HepG2 (cell line): ENCODE measurements at regions not wholly inside any gene's neighbourhood (a gene's known extent, or its start where the extent isn't known, plus 50 kb on each side); places are given as distances from the start of the nearest gene placed in this dataset.
A peak's percentile ranks its signal among the peaks of the same experiment; 100 is the strongest.

Experiments
- GTF3A ChIP-seq: sonication (generic); formaldehyde crosslinking; conservative IDR thresholded peaks from 2 replicates; pipeline ENCODE4 v1.4.0; 2020; ENCODE audit warnings: mild to moderate bottlenecking, missing genetic modification reagents
- ZSCAN31 ChIP-seq: sonication (generic); formaldehyde crosslinking; IDR thresholded peaks from 2 replicates; pipeline ENCODE4 v1.5.0; 2020; ENCODE audit warnings: low read depth, mild to moderate bottlenecking, missing genetic modification reagents
- TF ChIP-seq, protein P1 (sequence below): sonication (generic); formaldehyde crosslinking; IDR thresholded peaks from 2 replicates; pipeline ENCODE4 v1.4.0; 2020; ENCODE audit warnings: mild to moderate bottlenecking, missing genetic modification reagents
- TF ChIP-seq, protein P2 (sequence below): sonication (generic); formaldehyde crosslinking; IDR thresholded peaks from 2 replicates; pipeline ENCODE4 v1.4.0; 2020; ENCODE audit warnings: missing genetic modification reagents
- TF ChIP-seq, protein P3 (sequence below): sonication (generic); formaldehyde crosslinking; IDR thresholded peaks from 2 replicates; pipeline ENCODE4 v1.4.0; 2020; ENCODE audit warnings: mild to moderate bottlenecking, missing genetic modification reagents
- TF ChIP-seq, protein P4 (sequence below): sonication (generic); formaldehyde crosslinking; IDR thresholded peaks from 2 replicates; pipeline ENCODE4 v1.9.0; 2021; ENCODE audit warnings: mild to moderate bottlenecking, missing genetic modification reagents

DNA sequence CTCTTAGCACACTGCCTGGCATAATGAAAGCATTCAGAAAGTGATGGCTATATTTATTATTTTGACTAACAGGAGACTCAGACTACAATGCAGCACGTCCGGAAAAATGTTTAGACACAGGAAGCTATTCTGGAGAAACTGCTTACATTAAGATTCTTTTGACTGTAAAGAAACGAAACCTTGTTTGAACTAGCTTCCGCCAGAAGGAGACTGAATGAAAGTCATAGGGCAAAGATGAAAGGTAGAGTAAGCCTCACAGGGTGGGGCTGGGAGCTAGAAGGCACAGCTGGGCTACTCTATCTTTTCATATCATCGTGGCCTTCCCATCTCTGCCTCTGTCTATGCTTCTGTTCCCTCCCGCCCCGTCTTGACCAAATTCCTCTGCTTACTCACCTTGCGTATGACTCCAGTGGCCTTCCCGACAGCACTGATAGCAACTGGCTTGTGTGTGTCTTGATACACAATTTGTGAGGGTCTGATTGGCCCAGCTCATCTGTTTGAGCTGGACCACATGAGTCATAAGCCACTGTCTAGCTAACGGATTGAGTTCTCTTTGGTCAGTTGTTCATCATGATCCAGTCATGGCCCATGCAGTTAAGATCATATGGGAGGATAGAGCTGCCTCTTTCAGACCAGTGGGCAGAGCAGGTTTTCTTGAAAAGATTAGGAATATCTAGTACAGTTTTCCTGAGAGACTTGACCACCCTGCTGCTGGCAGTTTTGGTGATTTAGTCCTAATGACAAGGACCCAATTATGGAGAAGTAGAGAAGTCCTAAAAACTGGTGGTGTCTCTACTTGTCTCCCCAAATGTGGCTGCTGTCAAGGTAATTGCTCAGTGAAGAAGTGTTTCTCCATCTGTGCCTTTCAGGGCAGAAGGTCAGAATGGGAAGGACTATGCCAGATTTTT is 151.5 kb upstream of the SLC38A2 start (continued):
- TF ChIP-seq, protein P1, sequence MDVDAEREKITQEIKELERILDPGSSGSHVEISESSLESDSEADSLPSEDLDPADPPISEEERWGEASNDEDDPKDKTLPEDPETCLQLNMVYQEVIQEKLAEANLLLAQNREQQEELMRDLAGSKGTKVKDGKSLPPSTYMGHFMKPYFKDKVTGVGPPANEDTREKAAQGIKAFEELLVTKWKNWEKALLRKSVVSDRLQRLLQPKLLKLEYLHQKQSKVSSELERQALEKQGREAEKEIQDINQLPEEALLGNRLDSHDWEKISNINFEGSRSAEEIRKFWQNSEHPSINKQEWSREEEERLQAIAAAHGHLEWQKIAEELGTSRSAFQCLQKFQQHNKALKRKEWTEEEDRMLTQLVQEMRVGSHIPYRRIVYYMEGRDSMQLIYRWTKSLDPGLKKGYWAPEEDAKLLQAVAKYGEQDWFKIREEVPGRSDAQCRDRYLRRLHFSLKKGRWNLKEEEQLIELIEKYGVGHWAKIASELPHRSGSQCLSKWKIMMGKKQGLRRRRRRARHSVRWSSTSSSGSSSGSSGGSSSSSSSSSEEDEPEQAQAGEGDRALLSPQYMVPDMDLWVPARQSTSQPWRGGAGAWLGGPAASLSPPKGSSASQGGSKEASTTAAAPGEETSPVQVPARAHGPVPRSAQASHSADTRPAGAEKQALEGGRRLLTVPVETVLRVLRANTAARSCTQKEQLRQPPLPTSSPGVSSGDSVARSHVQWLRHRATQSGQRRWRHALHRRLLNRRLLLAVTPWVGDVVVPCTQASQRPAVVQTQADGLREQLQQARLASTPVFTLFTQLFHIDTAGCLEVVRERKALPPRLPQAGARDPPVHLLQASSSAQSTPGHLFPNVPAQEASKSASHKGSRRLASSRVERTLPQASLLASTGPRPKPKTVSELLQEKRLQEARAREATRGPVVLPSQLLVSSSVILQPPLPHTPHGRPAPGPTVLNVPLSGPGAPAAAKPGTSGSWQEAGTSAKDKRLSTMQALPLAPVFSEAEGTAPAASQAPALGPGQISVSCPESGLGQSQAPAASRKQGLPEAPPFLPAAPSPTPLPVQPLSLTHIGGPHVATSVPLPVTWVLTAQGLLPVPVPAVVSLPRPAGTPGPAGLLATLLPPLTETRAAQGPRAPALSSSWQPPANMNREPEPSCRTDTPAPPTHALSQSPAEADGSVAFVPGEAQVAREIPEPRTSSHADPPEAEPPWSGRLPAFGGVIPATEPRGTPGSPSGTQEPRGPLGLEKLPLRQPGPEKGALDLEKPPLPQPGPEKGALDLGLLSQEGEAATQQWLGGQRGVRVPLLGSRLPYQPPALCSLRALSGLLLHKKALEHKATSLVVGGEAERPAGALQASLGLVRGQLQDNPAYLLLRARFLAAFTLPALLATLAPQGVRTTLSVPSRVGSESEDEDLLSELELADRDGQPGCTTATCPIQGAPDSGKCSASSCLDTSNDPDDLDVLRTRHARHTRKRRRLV (CRISPR knock-in tag) = no peak
- TF ChIP-seq, protein P2, sequence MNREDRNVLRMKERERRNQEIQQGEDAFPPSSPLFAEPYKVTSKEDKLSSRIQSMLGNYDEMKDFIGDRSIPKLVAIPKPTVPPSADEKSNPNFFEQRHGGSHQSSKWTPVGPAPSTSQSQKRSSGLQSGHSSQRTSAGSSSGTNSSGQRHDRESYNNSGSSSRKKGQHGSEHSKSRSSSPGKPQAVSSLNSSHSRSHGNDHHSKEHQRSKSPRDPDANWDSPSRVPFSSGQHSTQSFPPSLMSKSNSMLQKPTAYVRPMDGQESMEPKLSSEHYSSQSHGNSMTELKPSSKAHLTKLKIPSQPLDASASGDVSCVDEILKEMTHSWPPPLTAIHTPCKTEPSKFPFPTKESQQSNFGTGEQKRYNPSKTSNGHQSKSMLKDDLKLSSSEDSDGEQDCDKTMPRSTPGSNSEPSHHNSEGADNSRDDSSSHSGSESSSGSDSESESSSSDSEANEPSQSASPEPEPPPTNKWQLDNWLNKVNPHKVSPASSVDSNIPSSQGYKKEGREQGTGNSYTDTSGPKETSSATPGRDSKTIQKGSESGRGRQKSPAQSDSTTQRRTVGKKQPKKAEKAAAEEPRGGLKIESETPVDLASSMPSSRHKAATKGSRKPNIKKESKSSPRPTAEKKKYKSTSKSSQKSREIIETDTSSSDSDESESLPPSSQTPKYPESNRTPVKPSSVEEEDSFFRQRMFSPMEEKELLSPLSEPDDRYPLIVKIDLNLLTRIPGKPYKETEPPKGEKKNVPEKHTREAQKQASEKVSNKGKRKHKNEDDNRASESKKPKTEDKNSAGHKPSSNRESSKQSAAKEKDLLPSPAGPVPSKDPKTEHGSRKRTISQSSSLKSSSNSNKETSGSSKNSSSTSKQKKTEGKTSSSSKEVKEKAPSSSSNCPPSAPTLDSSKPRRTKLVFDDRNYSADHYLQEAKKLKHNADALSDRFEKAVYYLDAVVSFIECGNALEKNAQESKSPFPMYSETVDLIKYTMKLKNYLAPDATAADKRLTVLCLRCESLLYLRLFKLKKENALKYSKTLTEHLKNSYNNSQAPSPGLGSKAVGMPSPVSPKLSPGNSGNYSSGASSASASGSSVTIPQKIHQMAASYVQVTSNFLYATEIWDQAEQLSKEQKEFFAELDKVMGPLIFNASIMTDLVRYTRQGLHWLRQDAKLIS (CRISPR knock-in tag) = no peak
- TF ChIP-seq ZSCAN31 (CRISPR knock-in tag) (no peak), GTF3A (no peak)
- TF ChIP-seq, protein P3, sequence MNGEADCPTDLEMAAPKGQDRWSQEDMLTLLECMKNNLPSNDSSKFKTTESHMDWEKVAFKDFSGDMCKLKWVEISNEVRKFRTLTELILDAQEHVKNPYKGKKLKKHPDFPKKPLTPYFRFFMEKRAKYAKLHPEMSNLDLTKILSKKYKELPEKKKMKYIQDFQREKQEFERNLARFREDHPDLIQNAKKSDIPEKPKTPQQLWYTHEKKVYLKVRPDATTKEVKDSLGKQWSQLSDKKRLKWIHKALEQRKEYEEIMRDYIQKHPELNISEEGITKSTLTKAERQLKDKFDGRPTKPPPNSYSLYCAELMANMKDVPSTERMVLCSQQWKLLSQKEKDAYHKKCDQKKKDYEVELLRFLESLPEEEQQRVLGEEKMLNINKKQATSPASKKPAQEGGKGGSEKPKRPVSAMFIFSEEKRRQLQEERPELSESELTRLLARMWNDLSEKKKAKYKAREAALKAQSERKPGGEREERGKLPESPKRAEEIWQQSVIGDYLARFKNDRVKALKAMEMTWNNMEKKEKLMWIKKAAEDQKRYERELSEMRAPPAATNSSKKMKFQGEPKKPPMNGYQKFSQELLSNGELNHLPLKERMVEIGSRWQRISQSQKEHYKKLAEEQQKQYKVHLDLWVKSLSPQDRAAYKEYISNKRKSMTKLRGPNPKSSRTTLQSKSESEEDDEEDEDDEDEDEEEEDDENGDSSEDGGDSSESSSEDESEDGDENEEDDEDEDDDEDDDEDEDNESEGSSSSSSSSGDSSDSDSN (CRISPR knock-in tag) = no peak
- TF ChIP-seq, protein P4, sequence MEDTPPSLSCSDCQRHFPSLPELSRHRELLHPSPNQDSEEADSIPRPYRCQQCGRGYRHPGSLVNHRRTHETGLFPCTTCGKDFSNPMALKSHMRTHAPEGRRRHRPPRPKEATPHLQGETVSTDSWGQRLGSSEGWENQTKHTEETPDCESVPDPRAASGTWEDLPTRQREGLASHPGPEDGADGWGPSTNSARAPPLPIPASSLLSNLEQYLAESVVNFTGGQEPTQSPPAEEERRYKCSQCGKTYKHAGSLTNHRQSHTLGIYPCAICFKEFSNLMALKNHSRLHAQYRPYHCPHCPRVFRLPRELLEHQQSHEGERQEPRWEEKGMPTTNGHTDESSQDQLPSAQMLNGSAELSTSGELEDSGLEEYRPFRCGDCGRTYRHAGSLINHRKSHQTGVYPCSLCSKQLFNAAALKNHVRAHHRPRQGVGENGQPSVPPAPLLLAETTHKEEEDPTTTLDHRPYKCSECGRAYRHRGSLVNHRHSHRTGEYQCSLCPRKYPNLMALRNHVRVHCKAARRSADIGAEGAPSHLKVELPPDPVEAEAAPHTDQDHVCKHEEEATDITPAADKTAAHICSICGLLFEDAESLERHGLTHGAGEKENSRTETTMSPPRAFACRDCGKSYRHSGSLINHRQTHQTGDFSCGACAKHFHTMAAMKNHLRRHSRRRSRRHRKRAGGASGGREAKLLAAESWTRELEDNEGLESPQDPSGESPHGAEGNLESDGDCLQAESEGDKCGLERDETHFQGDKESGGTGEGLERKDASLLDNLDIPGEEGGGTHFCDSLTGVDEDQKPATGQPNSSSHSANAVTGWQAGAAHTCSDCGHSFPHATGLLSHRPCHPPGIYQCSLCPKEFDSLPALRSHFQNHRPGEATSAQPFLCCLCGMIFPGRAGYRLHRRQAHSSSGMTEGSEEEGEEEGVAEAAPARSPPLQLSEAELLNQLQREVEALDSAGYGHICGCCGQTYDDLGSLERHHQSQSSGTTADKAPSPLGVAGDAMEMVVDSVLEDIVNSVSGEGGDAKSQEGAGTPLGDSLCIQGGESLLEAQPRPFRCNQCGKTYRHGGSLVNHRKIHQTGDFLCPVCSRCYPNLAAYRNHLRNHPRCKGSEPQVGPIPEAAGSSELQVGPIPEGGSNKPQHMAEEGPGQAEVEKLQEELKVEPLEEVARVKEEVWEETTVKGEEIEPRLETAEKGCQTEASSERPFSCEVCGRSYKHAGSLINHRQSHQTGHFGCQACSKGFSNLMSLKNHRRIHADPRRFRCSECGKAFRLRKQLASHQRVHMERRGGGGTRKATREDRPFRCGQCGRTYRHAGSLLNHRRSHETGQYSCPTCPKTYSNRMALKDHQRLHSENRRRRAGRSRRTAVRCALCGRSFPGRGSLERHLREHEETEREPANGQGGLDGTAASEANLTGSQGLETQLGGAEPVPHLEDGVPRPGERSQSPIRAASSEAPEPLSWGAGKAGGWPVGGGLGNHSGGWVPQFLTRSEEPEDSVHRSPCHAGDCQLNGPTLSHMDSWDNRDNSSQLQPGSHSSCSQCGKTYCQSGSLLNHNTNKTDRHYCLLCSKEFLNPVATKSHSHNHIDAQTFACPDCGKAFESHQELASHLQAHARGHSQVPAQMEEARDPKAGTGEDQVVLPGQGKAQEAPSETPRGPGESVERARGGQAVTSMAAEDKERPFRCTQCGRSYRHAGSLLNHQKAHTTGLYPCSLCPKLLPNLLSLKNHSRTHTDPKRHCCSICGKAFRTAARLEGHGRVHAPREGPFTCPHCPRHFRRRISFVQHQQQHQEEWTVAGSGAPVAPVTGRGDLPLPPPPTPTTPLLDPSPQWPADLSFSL (CRISPR knock-in tag) = peak; percentile 80; the same call in 1 of the 2 replicates
